Subcutaneous abdominal adipose tissue (tissue), 5 donors: ENCODE measurements at regions not wholly inside any gene's neighbourhood (a gene's known extent, or its start where the extent isn't known, plus 50 kb on each side); places are given as distances from the start of the nearest gene placed in this dataset.
"Not testable (repeated sequence)": the region's sequence is repeated elsewhere in the genome, so short reads cannot be mapped to it uniquely, and the experiment has no call there.

ENCODE experiments used
- H3K27ac ChIP-seq: one replicate; pipeline ENCODE4 v1.7.0; 2013; ENCODE audit warnings: low read depth, mild to moderate bottlenecking, inconsistent platforms, low read length, moderate library complexity
- H3K27me3 ChIP-seq, 5 donors: one replicate each; pipeline ENCODE4 v1.7.0; 2013; ENCODE audit warnings: low read length in 5 of 5, inconsistent platforms in 1 of 5; ENCODE audit not compliant: control insufficient read depth in 5 of 5, insufficient read depth in 4 of 5
- H3K36me3 ChIP-seq, 5 donors: one replicate each; pipeline ENCODE4 v1.7.0; 2013; ENCODE audit warnings: low read length in 5 of 5; ENCODE audit not compliant: control insufficient read depth in 5 of 5, insufficient read depth in 5 of 5
- H3K4me1 ChIP-seq, 5 donors: one replicate each; pipeline ENCODE4 v1.7.0; 2013; ENCODE audit warnings: low read length in 5 of 5, mild to moderate bottlenecking in 3 of 5, moderate library complexity in 1 of 5; ENCODE audit not compliant: control insufficient read depth in 5 of 5, insufficient read depth in 5 of 5
- H3K4me3 ChIP-seq, 5 donors: one replicate each; pipeline ENCODE4 v1.7.0; 2013; ENCODE audit warnings: low read length in 5 of 5, low read depth in 1 of 5
- H3K9ac ChIP-seq, 5 donors: one replicate each; pipeline ENCODE4 v1.7.0; 2013; ENCODE audit warnings: low read length in 5 of 5, mild to moderate bottlenecking in 4 of 5, moderate library complexity in 3 of 5
- H3K9me3 ChIP-seq, 5 donors: one replicate each; pipeline ENCODE4 v1.7.0; 2013; ENCODE audit warnings: low read length in 5 of 5; ENCODE audit not compliant: control insufficient read depth in 5 of 5
- donor health status: healthy.
- donor health status: healthy.
- donor health status: healthy.
- donor health status: healthy.
- donor health status: healthy.

DNA sequence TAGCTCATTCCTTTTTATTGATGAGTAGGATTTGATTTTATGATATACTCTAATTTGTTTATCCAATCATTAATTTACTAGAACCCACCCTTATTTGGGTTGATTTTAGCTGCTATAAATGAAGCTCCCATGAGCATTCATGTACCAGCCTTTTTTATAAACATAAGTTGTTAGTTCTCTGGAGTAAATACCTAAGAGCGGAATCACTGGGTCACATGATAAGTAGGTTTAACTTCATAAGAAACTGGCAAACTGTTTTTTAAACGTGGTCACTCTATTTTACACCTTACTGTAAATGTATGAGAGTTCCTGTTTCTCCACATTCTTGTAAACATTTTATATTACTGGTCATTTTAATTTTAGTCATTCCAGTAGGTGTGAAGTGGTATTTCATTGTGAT lies 364.6 kb downstream of the NPR3 start:
- Histone ChIP-seq H3K27me3 (no peaks in the 10 kb centered on the region), H3K36me3 (no peaks in the 10 kb centered on the region), H3K4me3 (no peak overlapping the region), H3K4me1 (peaks cover 0 to 11% (median 2%) of the 10 kb centered on the region in 5 donors), H3K9ac (no peak overlapping the region), H3K9me3 (no peaks in the 10 kb centered on the region), H3K27ac (no peak overlapping the region)

DNA sequence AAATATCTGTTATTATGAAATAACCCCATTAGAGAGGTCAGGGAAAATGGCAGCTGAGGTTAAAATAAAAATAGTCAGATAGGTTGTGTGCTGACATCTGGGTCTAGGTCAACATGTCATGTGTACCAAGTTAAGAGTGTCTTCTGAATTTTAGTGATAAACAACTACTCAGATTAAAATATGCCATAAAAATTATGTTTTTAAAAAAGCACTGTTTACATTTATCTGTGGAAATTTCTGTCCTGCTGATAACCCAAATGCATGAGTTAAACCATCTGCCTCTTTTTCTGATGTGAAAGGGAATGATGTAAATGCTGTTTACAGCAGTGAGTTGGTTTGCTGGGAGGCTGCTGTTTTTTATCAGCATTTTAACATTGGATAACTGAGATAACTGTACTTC lies 361.2 kb upstream of the TARS1 start:
- Histone ChIP-seq H3K9me3 (no peaks in the 10 kb centered on the region), H3K27ac (no peak overlapping the region), H3K4me3 (no peak overlapping the region), H3K36me3 (no peaks in the 10 kb centered on the region), H3K27me3 (no peaks in the 10 kb centered on the region), H3K4me1 (peaks cover 0 to 11% (median 2%) of the 10 kb centered on the region in 5 donors), H3K9ac (no peak overlapping the region)

DNA sequence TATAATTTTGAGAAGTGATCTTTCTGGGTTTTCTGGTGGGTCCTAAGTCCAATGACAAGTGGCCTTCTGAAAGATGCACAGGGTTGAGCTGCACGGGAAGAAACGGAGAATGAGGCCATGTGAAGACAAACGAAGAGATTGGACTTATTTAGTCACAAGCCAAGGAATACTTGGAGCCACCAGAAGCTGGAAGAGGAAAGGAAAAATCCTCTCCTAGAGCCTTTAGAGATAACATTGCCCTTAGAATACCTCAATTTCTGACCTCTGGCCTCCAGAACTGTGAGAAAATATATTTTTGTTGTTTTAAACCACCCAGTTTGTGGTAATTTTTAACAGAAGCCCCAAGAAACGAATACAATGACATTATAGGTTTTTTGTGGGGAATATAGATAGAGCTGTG lies 360.5 kb upstream of the TARS1 start:
- Histone ChIP-seq H3K4me3 (no peak overlapping the region), H3K27ac (no peak overlapping the region), H3K36me3 (no peaks in the 10 kb centered on the region), H3K27me3 (no peaks in the 10 kb centered on the region), H3K4me1 (peaks cover 0 to 11% (median 2%) of the 10 kb centered on the region in 5 donors), H3K9ac (no peak overlapping the region), H3K9me3 (no peaks in the 10 kb centered on the region)

DNA sequence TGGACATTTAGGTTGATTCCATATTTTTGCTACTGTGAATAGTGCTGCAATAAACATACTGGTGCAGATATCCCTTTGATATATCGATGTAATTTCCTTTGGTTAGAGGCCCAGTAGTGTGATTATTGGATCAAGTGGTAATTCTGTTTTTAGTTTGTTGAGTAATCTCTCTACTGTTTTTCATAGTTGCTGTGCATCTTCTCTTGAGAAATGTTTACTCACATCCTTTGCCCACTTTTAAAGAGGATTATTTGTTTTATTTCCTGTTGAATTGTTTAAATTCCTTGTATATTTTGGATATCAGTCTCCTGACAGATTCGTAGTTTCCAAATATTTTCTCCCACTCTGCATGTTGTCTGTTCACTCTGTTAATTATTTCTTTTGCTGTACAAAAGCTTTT lies 352.6 kb upstream of the TARS1 start:
- H3K9ac ChIP-seq: no peak overlapping the region
- H3K27ac ChIP-seq: no peak overlapping the region
- no peak overlapping the region for H3K4me3 ChIP-seq
- H3K27me3 ChIP-seq: no peaks in the 10 kb centered on the region
- H3K4me1 ChIP-seq: peaks cover 0 to 9% (median 0%) of the 10 kb centered on the region in 5 donors
- no peaks in the 10 kb centered on the region for H3K36me3 ChIP-seq
- H3K9me3 ChIP-seq: no peaks in the 10 kb centered on the region

DNA sequence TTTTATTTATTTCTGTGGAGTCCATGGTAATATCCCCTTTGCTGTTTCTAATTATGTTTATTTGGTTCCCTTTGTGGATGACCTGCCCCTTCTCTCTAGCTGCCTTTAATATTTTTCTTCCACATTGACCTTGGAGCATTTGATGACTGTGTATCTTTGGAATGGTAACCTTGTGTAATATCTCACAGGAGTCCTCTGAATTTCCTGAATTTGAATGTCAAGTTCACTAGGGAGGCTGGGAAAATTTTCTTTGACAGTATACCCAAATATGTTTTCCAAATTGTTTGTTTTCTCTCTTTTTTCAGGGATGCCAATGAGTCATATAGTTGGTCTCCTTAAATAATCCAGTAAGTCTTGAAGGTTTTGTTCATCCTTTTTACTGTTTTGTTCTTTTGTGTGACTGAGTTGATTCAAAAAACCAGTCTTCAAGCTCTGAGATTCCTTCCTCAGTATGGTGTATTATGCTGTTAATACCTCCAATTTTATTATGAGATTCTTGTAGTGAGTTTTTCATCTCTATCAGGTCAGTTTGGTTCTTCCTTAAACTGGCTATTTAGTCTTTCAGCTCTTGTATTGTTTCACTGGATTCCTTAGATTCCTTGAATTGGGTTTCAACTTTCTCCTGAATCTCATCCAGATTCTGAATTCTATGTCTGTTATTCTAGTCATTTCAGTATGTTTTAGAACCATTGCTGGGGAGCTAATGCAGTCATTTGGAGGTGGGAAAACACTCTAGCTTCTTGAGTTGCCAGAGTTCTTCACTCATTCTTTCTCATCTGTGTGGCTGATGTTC lies 349.0 kb upstream of the TARS1 start:
- H3K9me3 ChIP-seq: no peaks in the 10 kb centered on the region
- H3K4me1 ChIP-seq: peaks cover 0 to 9% (median 0%) of the 10 kb centered on the region in 5 donors
- H3K9ac ChIP-seq: no peak overlapping the region
- no peak overlapping the region for H3K27ac ChIP-seq
- H3K4me3 ChIP-seq: no peak overlapping the region
- no peaks in the 10 kb centered on the region for H3K36me3 ChIP-seq
- H3K27me3 ChIP-seq: no peaks in the 10 kb centered on the region

DNA sequence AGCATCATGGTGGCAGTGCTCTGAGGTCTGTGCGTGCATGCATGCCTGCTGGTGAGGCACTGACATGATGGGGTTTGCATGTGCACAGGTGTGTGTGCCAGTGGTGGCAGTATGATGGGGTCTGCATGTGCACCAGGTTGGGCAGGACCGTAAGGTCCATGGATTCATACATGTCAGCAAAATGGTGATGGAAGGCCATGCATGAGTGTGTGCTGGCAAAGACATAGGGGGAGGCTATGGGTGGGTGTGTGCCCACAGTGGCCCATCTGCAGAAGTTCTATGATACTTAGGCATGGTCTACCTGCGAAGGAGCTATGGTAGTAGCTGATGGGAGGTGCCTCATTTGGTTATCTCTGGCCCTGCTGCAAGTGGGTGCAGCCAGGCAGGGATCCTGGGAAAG lies 348.0 kb upstream of the TARS1 start:
- no peaks in the 10 kb centered on the region for H3K27me3 ChIP-seq
- peaks cover 0 to 9% (median 0%) of the 10 kb centered on the region in 5 donors for H3K4me1 ChIP-seq
- H3K27ac ChIP-seq: no peak overlapping the region
- no peaks in the 10 kb centered on the region for H3K36me3 ChIP-seq
- no peak overlapping the region for H3K4me3 ChIP-seq
- no peaks in the 10 kb centered on the region for H3K9me3 ChIP-seq
- no peak overlapping the region for H3K9ac ChIP-seq

DNA sequence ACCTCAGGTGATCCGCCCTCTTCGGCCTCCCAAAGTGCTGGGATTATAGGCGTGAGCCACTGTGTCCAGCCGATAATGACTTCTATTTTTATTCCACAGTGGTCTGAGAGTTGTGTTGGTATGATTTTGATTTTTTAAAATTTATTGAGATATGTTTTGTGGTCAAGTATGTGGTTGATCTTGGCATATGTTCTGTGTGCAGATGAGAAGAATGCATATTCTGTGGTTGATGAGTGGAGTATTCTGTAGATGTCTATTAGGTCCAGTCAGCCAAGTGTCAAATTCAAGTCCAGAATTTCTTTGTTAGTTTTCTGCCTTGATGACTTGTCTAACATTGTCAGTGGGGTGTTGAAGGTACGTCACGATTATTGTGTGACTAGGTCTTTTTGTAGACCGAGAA lies 338.2 kb upstream of the TARS1 start:
- Histone ChIP-seq H3K27me3 (no peaks in the 10 kb centered on the region), H3K9me3 (peaks cover 0 to 15% (median 9%) of the 10 kb centered on the region in 5 donors), H3K36me3 (no peaks in the 10 kb centered on the region), H3K4me3 (no peak overlapping the region), H3K4me1 (peaks cover 0 to 12% (median 8%) of the 10 kb centered on the region in 5 donors), H3K27ac (no peak overlapping the region), H3K9ac (no peak overlapping the region)

DNA sequence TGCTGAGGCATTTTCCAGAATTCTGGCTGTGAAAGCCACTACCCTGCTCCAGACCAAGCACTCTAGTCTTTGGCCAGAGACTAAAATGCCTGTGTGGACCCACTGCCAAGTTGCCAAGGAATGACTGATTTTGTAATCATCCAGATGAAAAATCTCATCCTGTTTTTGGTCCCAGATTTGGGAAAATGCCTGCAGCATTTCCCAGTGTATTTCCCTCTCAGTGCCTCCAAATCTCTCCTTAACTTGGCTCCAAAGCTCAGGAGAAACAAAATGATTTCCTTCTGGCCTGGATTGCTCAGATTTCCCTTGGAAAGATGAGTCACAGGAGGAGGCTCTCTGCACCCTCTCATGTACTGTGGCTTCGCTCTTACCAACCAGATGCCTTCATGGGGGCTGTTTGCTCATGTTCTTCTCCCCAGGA lies 335.2 kb upstream of the TARS1 start:
- Histone ChIP-seq H3K4me3 (no peak overlapping the region), H3K36me3 (no peaks in the 10 kb centered on the region), H3K9me3 (peaks cover 0 to 18% (median 9%) of the 10 kb centered on the region in 5 donors), H3K27ac (no peak overlapping the region), H3K4me1 (peaks cover 0 to 12% (median 8%) of the 10 kb centered on the region in 5 donors), H3K9ac (no peak overlapping the region), H3K27me3 (no peaks in the 10 kb centered on the region)

- H3K4me1 ChIP-seq, H3K36me3 ChIP-seq, H3K4me3 ChIP-seq, H3K9ac ChIP-seq, H3K9me3 ChIP-seq, H3K27ac ChIP-seq, H3K27me3 ChIP-seq: not testable (repeated sequence)
Measured at GRCh38 chr5:33110496-33110895, 330.3 kb upstream of the TARS1 start.

DNA sequence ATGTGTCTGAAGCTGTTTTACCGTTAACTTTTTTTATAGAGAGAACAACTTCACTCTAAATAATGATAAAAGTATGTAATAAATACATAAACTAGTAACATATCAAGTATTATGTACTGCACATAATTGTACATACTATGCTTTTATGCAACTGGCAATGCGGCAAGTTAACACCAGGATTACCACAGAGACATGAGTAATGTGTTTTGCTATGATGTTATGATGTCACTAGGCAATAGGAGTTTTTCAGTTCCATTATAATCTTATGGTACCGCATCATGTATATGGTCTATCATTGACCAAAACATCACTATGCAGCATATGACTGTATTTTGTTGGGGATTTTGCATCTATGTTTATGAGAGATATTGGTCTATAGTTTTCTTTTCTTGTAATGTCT lies 326.4 kb upstream of the TARS1 start:
- Histone ChIP-seq H3K9ac (no peak overlapping the region), H3K27me3 (no peaks in the 10 kb centered on the region), H3K36me3 (no peaks in the 10 kb centered on the region), H3K9me3 (peaks cover 0 to 2% (median 0%) of the 10 kb centered on the region in 5 donors), H3K4me1 (no peaks in the 10 kb centered on the region), H3K27ac (no peak overlapping the region), H3K4me3 (no peak overlapping the region)
